Muscle of arm (tissue), 1 donor: ENCODE measurements at regions not wholly inside any gene's neighbourhood (a gene's known extent, or its start where the extent isn't known, plus 50 kb on each side); places are given as distances from the start of the nearest gene placed in this dataset.
A peak's percentile ranks its signal among the peaks of the same experiment; 100 is the strongest.

ENCODE experiments used
- DNase-seq: peaks from one replicate; pipeline ENCODE4 v3.0.0-alpha.2; 2013

- peak; percentile 69 for DNase-seq
These were observed 340.7 kb downstream of the MIAT start for GRCh38 chr22:26998129-26998528.

GRCh38 chr22:26998716-26999115 lies 341.3 kb downstream of the MIAT start:
- DNase-seq, result no peak

- no peak for DNase-seq
These were observed 345.9 kb downstream of the MIAT start for GRCh38 chr22:27003297-27003696.

- no peak for DNase-seq
These were observed 347.0 kb downstream of the MIAT start for GRCh38 chr22:27004434-27004833.

- DNase-seq, result no peak
These were observed 351.1 kb downstream of the MIAT start for GRCh38 chr22:27008454-27008853.

GRCh38 chr22:27011133-27011532 lies 353.7 kb downstream of the MIAT start:
- DNase-seq, result no peak

- no peak for DNase-seq
These were observed 354.3 kb downstream of the MIAT start for GRCh38 chr22:27011717-27012116.

- DNase-seq, result no peak
These were observed 362.4 kb downstream of the MIAT start for GRCh38 chr22:27019827-27020226.

- no peak for DNase-seq
These were observed 365.0 kb downstream of the MIAT start for GRCh38 chr22:27022274-27022895.

GRCh38 chr22:27022896-27023361 lies 365.5 kb downstream of the MIAT start:
- no peak for DNase-seq

GRCh38 chr22:27023591-27023990 lies 366.2 kb downstream of the MIAT start:
- no peak for DNase-seq

GRCh38 chr22:27024982-27025381 lies 367.6 kb downstream of the MIAT start:
- DNase-seq, result no peak

GRCh38 chr22:27028093-27028492 lies 370.7 kb downstream of the MIAT start:
- DNase-seq, result no peak

GRCh38 chr22:27029584-27030130 lies 372.3 kb downstream of the MIAT start:
- no peak for DNase-seq

- DNase-seq, result peak; percentile 33
These were observed 374.8 kb downstream of the MIAT start for GRCh38 chr22:27032091-27032761.

- DNase-seq, result no peak
These were observed 384.4 kb downstream of the MIAT start for GRCh38 chr22:27041745-27042310.

GRCh38 chr22:27043262-27043661 lies 385.9 kb downstream of the MIAT start:
- no peak for DNase-seq

GRCh38 chr22:27045103-27045947 lies 387.9 kb downstream of the MIAT start:
- DNase-seq, result no peak

GRCh38 chr22:27046086-27046485 lies 388.7 kb downstream of the MIAT start:
- no peak for DNase-seq

- DNase-seq, result no peak
These were observed 389.2 kb downstream of the MIAT start for GRCh38 chr22:27046603-27047002.

- no peak for DNase-seq
These were observed 393.4 kb downstream of the MIAT start for GRCh38 chr22:27050771-27051170.

GRCh38 chr22:27051407-27051806 lies 394.0 kb downstream of the MIAT start:
- DNase-seq, result no peak
